ENCODE measurements at regions not wholly inside any gene's neighbourhood (a gene's known extent, or its start where the extent isn't known, plus 50 kb on each side); places are given as distances from the start of the nearest gene placed in this dataset.

DNA sequence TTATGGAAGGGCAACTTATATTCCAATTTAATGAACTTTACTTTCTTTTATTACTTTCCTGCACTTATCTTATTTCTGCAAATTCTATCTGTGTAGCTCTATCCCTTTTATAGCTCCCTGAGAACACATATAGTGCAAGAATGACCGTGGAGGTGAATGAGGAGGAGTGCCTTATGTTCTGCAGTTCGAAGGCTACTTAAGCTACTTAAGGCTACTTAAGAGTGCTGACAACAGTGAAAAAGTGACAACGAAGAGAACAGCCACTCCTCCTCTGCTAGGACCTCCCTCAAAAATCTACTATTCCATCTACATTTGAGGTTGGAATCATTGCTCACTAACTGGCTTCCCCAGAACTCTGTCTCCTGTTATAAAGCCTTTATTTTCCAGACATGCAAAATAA, 1365.7 kb upstream of the C9orf72 start:
- Histone ChIP-seq H3K36me3 (ENCODE audit: control insufficient read depth, low read length) (no peaks in the 10 kb centered on the region), H3K9me3 (ENCODE audit: control insufficient read depth, insufficient read depth, low read length) (no peaks in the 10 kb centered on the region)
- TF ChIP-seq EZH2phosphoT487 (IDR thresholded peaks at IDR 0.05; ENCODE audit: borderline replicate concordance, low read length), result no peak
- TF ChIP-seq, protein P1, sequence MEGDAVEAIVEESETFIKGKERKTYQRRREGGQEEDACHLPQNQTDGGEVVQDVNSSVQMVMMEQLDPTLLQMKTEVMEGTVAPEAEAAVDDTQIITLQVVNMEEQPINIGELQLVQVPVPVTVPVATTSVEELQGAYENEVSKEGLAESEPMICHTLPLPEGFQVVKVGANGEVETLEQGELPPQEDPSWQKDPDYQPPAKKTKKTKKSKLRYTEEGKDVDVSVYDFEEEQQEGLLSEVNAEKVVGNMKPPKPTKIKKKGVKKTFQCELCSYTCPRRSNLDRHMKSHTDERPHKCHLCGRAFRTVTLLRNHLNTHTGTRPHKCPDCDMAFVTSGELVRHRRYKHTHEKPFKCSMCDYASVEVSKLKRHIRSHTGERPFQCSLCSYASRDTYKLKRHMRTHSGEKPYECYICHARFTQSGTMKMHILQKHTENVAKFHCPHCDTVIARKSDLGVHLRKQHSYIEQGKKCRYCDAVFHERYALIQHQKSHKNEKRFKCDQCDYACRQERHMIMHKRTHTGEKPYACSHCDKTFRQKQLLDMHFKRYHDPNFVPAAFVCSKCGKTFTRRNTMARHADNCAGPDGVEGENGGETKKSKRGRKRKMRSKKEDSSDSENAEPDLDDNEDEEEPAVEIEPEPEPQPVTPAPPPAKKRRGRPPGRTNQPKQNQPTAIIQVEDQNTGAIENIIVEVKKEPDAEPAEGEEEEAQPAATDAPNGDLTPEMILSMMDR (IDR thresholded peaks at IDR 0.05; ENCODE audit: low read depth, low read length, poor library complexity, severe bottlenecking), result no peak

DNA sequence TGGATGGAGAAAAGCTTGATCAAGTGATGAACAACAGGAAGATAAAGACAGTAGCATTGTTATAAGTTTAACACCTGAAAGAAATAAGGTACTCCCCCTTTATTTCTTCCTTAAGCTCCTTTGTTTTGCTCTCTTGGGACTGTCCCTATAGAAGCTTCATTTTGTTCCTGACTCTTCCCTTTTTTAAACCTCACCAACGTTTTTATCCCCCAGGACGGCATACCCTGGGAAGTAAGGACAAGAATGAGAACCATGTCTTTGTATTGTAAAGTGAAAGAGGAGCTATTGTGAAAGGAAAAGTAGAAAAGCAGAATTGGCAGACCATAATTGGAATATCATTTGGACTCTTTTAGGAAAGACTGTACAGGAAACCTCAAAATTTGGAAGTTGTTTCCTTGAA, 1368.6 kb upstream of the C9orf72 start:
- TF ChIP-seq EZH2phosphoT487 (IDR thresholded peaks at IDR 0.05; ENCODE audit: borderline replicate concordance, low read length), result no peak
- TF ChIP-seq, protein P1 (IDR thresholded peaks at IDR 0.05; ENCODE audit: low read depth, low read length, poor library complexity, severe bottlenecking), result no peak
- no peaks in the 10 kb centered on the region for H3F3A ChIP-seq (ENCODE audit: control insufficient read depth, insufficient read depth)
- H3K27ac ChIP-seq (ENCODE audit: low read depth, low read length), result no peak overlapping the region
- H3K4me2 ChIP-seq (ENCODE audit: low read length), result no peak overlapping the region
- no peaks in the 10 kb centered on the region for H3K9me3 ChIP-seq (ENCODE audit: control insufficient read depth, insufficient read depth, low read length)
- H4K20me1 ChIP-seq (ENCODE audit: control insufficient read depth, insufficient read depth, low read depth, low read length), result no peaks in the 10 kb centered on the region
- H3K4me3 ChIP-seq (ENCODE audit: low read length), result no peak overlapping the region
- H3K4me1 ChIP-seq (ENCODE audit: control insufficient read depth, low read length), result no peaks in the 10 kb centered on the region
- H3K36me3 ChIP-seq (ENCODE audit: control insufficient read depth, low read length), result no peaks in the 10 kb centered on the region
- no peaks in the 10 kb centered on the region for H3K27me3 ChIP-seq (ENCODE audit: control insufficient read depth, low read length)
- no peaks in the 10 kb centered on the region for H3K9me2 ChIP-seq (replicated peaks; ENCODE audit: control insufficient read depth, low read length)
- H3K79me2 ChIP-seq (ENCODE audit: control insufficient read depth, low read length), result no peaks in the 10 kb centered on the region

More for the DNA sequence above, 1365.7 kb upstream of the C9orf72 start:
- H3K4me1 ChIP-seq (ENCODE audit: control insufficient read depth, low read length), result no peaks in the 10 kb centered on the region
- no peaks in the 10 kb centered on the region for H3K79me2 ChIP-seq (ENCODE audit: control insufficient read depth, low read length)
- H3K4me3 ChIP-seq (ENCODE audit: low read length), result no peak overlapping the region
- no peak overlapping the region for H3K27ac ChIP-seq (ENCODE audit: low read depth, low read length)
- no peak overlapping the region for H3K4me2 ChIP-seq (ENCODE audit: low read length)
- no peaks in the 10 kb centered on the region for H4K20me1 ChIP-seq (ENCODE audit: control insufficient read depth, insufficient read depth, low read depth, low read length)
- H3K9me2 ChIP-seq (replicated peaks; ENCODE audit: control insufficient read depth, low read length), result no peaks in the 10 kb centered on the region
- no peaks in the 10 kb centered on the region for H3K27me3 ChIP-seq (ENCODE audit: control insufficient read depth, low read length)
- no peaks in the 10 kb centered on the region for H3F3A ChIP-seq (ENCODE audit: control insufficient read depth, insufficient read depth)

GRCh38 chr9:28942941-28943340, 1369.7 kb upstream of the C9orf72 start:
- no peaks in the 10 kb centered on the region for H3K9me3 ChIP-seq (ENCODE audit: control insufficient read depth, insufficient read depth, low read length)
- H3K79me2 ChIP-seq (ENCODE audit: control insufficient read depth, low read length), result no peaks in the 10 kb centered on the region
- H3K9me2 ChIP-seq (replicated peaks; ENCODE audit: control insufficient read depth, low read length), result no peaks in the 10 kb centered on the region
- TF ChIP-seq, protein P1 (IDR thresholded peaks at IDR 0.05; ENCODE audit: low read depth, low read length, poor library complexity, severe bottlenecking), result no peak
- no peak for TF ChIP-seq EZH2phosphoT487 (IDR thresholded peaks at IDR 0.05; ENCODE audit: borderline replicate concordance, low read length)
- H3K4me1 ChIP-seq (ENCODE audit: control insufficient read depth, low read length), result no peaks in the 10 kb centered on the region
- H3K27ac ChIP-seq (ENCODE audit: low read depth, low read length), result no peak overlapping the region
- H3K36me3 ChIP-seq (ENCODE audit: control insufficient read depth, low read length), result no peaks in the 10 kb centered on the region
- no peak overlapping the region for H3K4me3 ChIP-seq (ENCODE audit: low read length)
- H4K20me1 ChIP-seq (ENCODE audit: control insufficient read depth, insufficient read depth, low read depth, low read length), result no peaks in the 10 kb centered on the region
- H3K4me2 ChIP-seq (ENCODE audit: low read length), result no peak overlapping the region
- H3F3A ChIP-seq (ENCODE audit: control insufficient read depth, insufficient read depth), result no peaks in the 10 kb centered on the region
- H3K27me3 ChIP-seq (ENCODE audit: control insufficient read depth, low read length), result no peaks in the 10 kb centered on the region

GRCh38 chr9:28946648-28947047, 1373.4 kb upstream of the C9orf72 start:
- H3K4me2 ChIP-seq (ENCODE audit: low read length), result no peak overlapping the region
- H3K27me3 ChIP-seq (ENCODE audit: control insufficient read depth, low read length), result no peaks in the 10 kb centered on the region
- H3K9me2 ChIP-seq (replicated peaks; ENCODE audit: control insufficient read depth, low read length), result no peaks in the 10 kb centered on the region
- no peaks in the 10 kb centered on the region for H3K9me3 ChIP-seq (ENCODE audit: control insufficient read depth, insufficient read depth, low read length)
- TF ChIP-seq, protein P1 (IDR thresholded peaks at IDR 0.05; ENCODE audit: low read depth, low read length, poor library complexity, severe bottlenecking), result no peak
- TF ChIP-seq EZH2phosphoT487 (IDR thresholded peaks at IDR 0.05; ENCODE audit: borderline replicate concordance, low read length), result no peak
- H3K4me3 ChIP-seq (ENCODE audit: low read length), result no peak overlapping the region
- no peaks in the 10 kb centered on the region for H3K36me3 ChIP-seq (ENCODE audit: control insufficient read depth, low read length)
- no peaks in the 10 kb centered on the region for H4K20me1 ChIP-seq (ENCODE audit: control insufficient read depth, insufficient read depth, low read depth, low read length)
- H3K4me1 ChIP-seq (ENCODE audit: control insufficient read depth, low read length), result no peaks in the 10 kb centered on the region
- H3F3A ChIP-seq (ENCODE audit: control insufficient read depth, insufficient read depth), result no peaks in the 10 kb centered on the region
- H3K27ac ChIP-seq (ENCODE audit: low read depth, low read length), result no peak overlapping the region
- H3K79me2 ChIP-seq (ENCODE audit: control insufficient read depth, low read length), result no peaks in the 10 kb centered on the region

Data from DOHH2 (cell line).